Astrocyte of the spinal cord (primary cell): ENCODE measurements at regions not wholly inside any gene's neighbourhood (a gene's known extent, or its start where the extent isn't known, plus 50 kb on each side); places are given as distances from the start of the nearest gene placed in this dataset.

ENCODE experiments used
- DNase-seq: peaks from one replicate; pipeline ENCODE4 v3.0.0; 2011; ENCODE audit warnings: low read depth, low spot score
- H3K4me3 ChIP-seq: 2 replicates; pipeline ENCODE4 v1.5.1; 2011; ENCODE audit warnings: low read depth, mild to moderate bottlenecking, low read length, moderate library complexity
- in situ Hi-C: cut with HindIII; loops from 2 replicates; pipeline ENCODE4 v1.10.0; 2017; ENCODE audit warnings: low sequenced_read_pairs
- TF ChIP-seq, protein P1 (sequence below): IDR thresholded peaks from 2 replicates; pipeline ENCODE4 v1.5.1; 2012; ENCODE audit warnings: low read depth, mild to moderate bottlenecking, low read length, inconsistent platforms

GRCh38 chr10:8181496-8182157, 127.1 kb downstream of the GATA3 start:
- in situ Hi-C loops = no loop called here
- DNase-seq = no peak
- no peak overlapping the region for H3K4me3 ChIP-seq
- TF ChIP-seq, protein P1, sequence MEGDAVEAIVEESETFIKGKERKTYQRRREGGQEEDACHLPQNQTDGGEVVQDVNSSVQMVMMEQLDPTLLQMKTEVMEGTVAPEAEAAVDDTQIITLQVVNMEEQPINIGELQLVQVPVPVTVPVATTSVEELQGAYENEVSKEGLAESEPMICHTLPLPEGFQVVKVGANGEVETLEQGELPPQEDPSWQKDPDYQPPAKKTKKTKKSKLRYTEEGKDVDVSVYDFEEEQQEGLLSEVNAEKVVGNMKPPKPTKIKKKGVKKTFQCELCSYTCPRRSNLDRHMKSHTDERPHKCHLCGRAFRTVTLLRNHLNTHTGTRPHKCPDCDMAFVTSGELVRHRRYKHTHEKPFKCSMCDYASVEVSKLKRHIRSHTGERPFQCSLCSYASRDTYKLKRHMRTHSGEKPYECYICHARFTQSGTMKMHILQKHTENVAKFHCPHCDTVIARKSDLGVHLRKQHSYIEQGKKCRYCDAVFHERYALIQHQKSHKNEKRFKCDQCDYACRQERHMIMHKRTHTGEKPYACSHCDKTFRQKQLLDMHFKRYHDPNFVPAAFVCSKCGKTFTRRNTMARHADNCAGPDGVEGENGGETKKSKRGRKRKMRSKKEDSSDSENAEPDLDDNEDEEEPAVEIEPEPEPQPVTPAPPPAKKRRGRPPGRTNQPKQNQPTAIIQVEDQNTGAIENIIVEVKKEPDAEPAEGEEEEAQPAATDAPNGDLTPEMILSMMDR = no peak

- no peak overlapping the region for H3K4me3 ChIP-seq
- TF ChIP-seq, protein P1 = no peak
- in situ Hi-C loops = no loop called here
- peak; percentile 1 for DNase-seq
These were observed 128.3 kb downstream of the GATA3 start for GRCh38 chr10:8182806-8183205.

GRCh38 chr10:8183241-8183704, 128.8 kb downstream of the GATA3 start:
- in situ Hi-C loops = no loop called here
- no peak overlapping the region for H3K4me3 ChIP-seq
- TF ChIP-seq, protein P1 = no peak
- DNase-seq = peak; percentile 47

DNA sequence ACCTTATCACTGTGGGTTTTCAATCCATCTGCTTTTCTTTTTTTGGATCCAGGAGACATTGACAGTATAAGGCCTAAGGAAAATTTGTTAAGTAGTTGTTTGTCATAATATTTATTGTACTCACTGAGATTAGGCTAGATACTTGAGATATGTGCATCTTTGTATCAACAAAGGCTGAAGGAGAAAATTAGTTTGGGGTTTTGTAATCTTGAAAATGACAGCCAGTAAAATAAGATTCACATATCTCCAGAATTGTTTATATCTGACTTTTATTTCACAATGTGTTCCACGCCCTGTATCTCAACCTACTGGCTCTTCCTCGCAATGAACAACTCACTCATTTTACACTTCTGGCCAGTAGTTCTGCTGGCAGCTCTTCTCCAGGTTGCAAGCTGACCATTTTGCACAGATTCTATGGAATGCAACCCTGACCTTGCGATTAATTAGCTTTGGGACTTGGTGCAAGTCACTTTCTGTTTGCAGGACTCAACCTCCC, 132.7 kb downstream of the GATA3 start:
- in situ Hi-C loops = no loop called here
- DNase-seq = no peak
- TF ChIP-seq, protein P1 = no peak
- H3K4me3 ChIP-seq = no peak overlapping the region

GRCh38 chr10:8189458-8189857, 135.0 kb downstream of the GATA3 start:
- no peak overlapping the region for H3K4me3 ChIP-seq
- TF ChIP-seq, protein P1 = no peak
- in situ Hi-C loops = no loop called here
- DNase-seq = no peak

GRCh38 chr10:8192301-8192700, 137.8 kb downstream of the GATA3 start:
- H3K4me3 ChIP-seq = no peak overlapping the region
- in situ Hi-C loops = no loop called here
- no peak for DNase-seq
- TF ChIP-seq, protein P1 = no peak
